Mesenchymal stem cell (in vitro differentiated cells and primary cell): ENCODE measurements at regions not wholly inside any gene's neighbourhood (a gene's known extent, or its start where the extent isn't known, plus 50 kb on each side); places are given as distances from the start of the nearest gene placed in this dataset.

Experiments used
- DNase-seq: peaks from one replicate; pipeline ENCODE4 v3.0.0-alpha.2; 2013
- H2AFZ ChIP-seq: one replicate; pipeline ENCODE4 v1.6.1; 2013; ENCODE audit warnings: low read depth, mild to moderate bottlenecking, control low read depth, inconsistent platforms, low read length, moderate library complexity
- H2AK5ac ChIP-seq: 2 replicates; pipeline ENCODE4 v1.6.1; 2013; ENCODE audit warnings: low read length, moderate library complexity, mild to moderate bottlenecking, inconsistent platforms; ENCODE audit not compliant: severe bottlenecking
- H2BK120ac ChIP-seq: one replicate; pipeline ENCODE4 v1.6.1; 2013; ENCODE audit warnings: low read depth, mild to moderate bottlenecking, inconsistent platforms, low read length, moderate library complexity
- H2BK12ac ChIP-seq, 2 experiments: one replicate each; pipeline ENCODE4 v1.6.1; 2013; ENCODE audit warnings: inconsistent platforms in 2 of 2, low read length in 2 of 2, mild to moderate bottlenecking in 2 of 2, moderate library complexity in 2 of 2, control low read depth in 1 of 2
- H2BK15ac ChIP-seq: one replicate; pipeline ENCODE4 v1.6.1; 2013; ENCODE audit warnings: mild to moderate bottlenecking, low read depth, inconsistent platforms; ENCODE audit not compliant: poor library complexity, severe bottlenecking
- H2BK5ac ChIP-seq: 2 replicates; pipeline ENCODE4 v1.6.1; 2013; ENCODE audit warnings: low read depth, mild to moderate bottlenecking, low read length, control low read depth, inconsistent platforms; ENCODE audit not compliant: poor library complexity, severe bottlenecking
- H3K14ac ChIP-seq, 2 experiments: one replicate each; pipeline ENCODE4 v1.6.1; 2013; ENCODE audit warnings: inconsistent platforms in 2 of 2, low read length in 2 of 2, control low read depth in 1 of 2, mild to moderate bottlenecking in 1 of 2, moderate library complexity in 1 of 2
- H3K18ac ChIP-seq, 2 experiments: one replicate each; pipeline ENCODE4 v1.6.1; 2013; ENCODE audit warnings: inconsistent platforms in 2 of 2, low read length in 2 of 2, control low read depth in 1 of 2, low read depth in 1 of 2, mild to moderate bottlenecking in 1 of 2
- H3K23ac ChIP-seq, 2 experiments: one replicate each; pipeline ENCODE4 v1.6.1; 2013; ENCODE audit warnings: inconsistent platforms in 2 of 2, low read length in 2 of 2, mild to moderate bottlenecking in 2 of 2, moderate library complexity in 2 of 2, control low read depth in 1 of 2
- H3K27ac ChIP-seq: 2 replicates; pipeline ENCODE4 v1.5.1; 2013; ENCODE audit warnings: mild to moderate bottlenecking, moderate library complexity, low read length, control low read depth, inconsistent platforms; ENCODE audit not compliant: poor library complexity, severe bottlenecking
- H3K27me3 ChIP-seq, 2 experiments: 2 replicates each; pipeline versions ENCODE4 v1.6.1 to v1.7.0; 2013; ENCODE audit warnings: low read length in 2 of 2, mild to moderate bottlenecking in 2 of 2, moderate library complexity in 2 of 2, control low read depth in 1 of 2, inconsistent platforms in 1 of 2; ENCODE audit not compliant: control insufficient read depth in 1 of 2, insufficient read depth in 1 of 2
- H3K36me3 ChIP-seq, 2 experiments: 2 replicates each; pipeline versions ENCODE4 v1.6.1 to v1.7.0; 2013; ENCODE audit warnings: low read length in 2 of 2, control low read depth in 1 of 2, inconsistent platforms in 1 of 2, low read depth in 1 of 2, mild to moderate bottlenecking in 1 of 2; ENCODE audit not compliant: insufficient read depth in 2 of 2, control insufficient read depth in 1 of 2
- H3K4ac ChIP-seq, 2 experiments: one replicate each; pipeline ENCODE4 v1.6.1; 2013; ENCODE audit warnings: inconsistent platforms in 2 of 2, low read length in 2 of 2, mild to moderate bottlenecking in 2 of 2, moderate library complexity in 2 of 2, control low read depth in 1 of 2, low read depth in 1 of 2
- H3K4me1 ChIP-seq: 2 replicates; pipeline ENCODE4 v1.6.1; 2013; ENCODE audit warnings: low read depth, low read length, control low read depth; ENCODE audit not compliant: control insufficient read depth, insufficient read depth
- H3K4me2 ChIP-seq: 2 replicates; pipeline ENCODE4 v1.6.1; 2013; ENCODE audit warnings: low read length, mild to moderate bottlenecking, inconsistent platforms; ENCODE audit not compliant: poor library complexity, severe bottlenecking
- H3K4me3 ChIP-seq, 2 experiments: 2 replicates each; pipeline versions ENCODE4 v1.5.1 to v1.7.0; 2013; ENCODE audit warnings: low read length in 2 of 2, mild to moderate bottlenecking in 2 of 2, control low read depth in 1 of 2, low read depth in 1 of 2; ENCODE audit not compliant: insufficient read depth in 1 of 2
- H3K79me1 ChIP-seq: replicated peaks from 2 replicates; pipeline ENCODE4 v1.6.1; 2013; ENCODE audit warnings: mild to moderate bottlenecking, control low read depth, low read length, inconsistent platforms; ENCODE audit not compliant: poor library complexity, severe bottlenecking
- H3K9ac ChIP-seq: 2 replicates; pipeline ENCODE4 v1.7.0; 2013; ENCODE audit warnings: mild to moderate bottlenecking, low read length, moderate library complexity
- H3K9me3 ChIP-seq: 2 replicates; pipeline ENCODE4 v1.7.0; 2013; ENCODE audit warnings: mild to moderate bottlenecking, low read length; ENCODE audit not compliant: control insufficient read depth
- H4K8ac ChIP-seq: one replicate; pipeline ENCODE4 v1.6.1; 2013; ENCODE audit warnings: inconsistent platforms, mild to moderate bottlenecking, low read length, moderate library complexity
- H4K91ac ChIP-seq: one replicate; pipeline ENCODE4 v1.6.1; 2013; ENCODE audit warnings: mild to moderate bottlenecking, low read length, inconsistent platforms
- WGBS: methylation state at CpG from one replicate; pipeline ENCODE4 v1.1.7; 2013; ENCODE audit warnings: mixed read lengths; 5-methylcytosine and 5-hydroxymethylcytosine counted together

DNA sequence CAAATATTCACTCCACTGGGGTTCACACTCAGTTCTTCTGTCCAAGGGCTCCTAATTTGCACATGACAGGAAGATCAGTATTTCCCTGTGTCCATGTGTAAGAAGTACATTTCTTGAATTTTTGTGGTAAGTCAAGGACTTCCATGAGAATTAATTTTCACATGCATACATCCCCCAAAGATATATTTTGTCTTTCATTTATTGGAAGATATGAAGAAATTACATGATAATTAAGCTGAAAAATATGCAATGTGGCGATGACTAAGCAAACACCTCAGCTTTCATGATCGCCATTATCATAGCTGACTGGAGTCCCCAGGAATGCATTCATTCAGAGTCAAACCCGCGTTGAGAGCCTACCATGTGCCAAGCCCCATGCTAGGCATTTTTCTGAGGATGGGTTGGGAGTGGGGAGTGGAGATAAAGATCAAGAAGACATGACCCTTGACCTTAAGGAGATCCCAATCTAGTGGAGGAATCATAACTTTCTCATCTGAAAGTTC is 104.6 kb upstream of the F3 start:
- no peak overlapping the region for H2BK120ac ChIP-seq
- H3K14ac ChIP-seq, result peak overlapping the region in 1 of 2 experiments; percentile 38
- WGBS, result 10% methylated on average over 4 of the region's 4 CpGs
- no peaks in the 10 kb centered on the region for H3K79me1 ChIP-seq
- no peak overlapping the region for H3K4me2 ChIP-seq
- H4K91ac ChIP-seq, result peak overlapping the region; percentile 64
- H2BK5ac ChIP-seq, result peak overlapping the region; percentile 11
- peak; percentile 53 for DNase-seq
- peak overlapping the region; percentile 93 for H2AK5ac ChIP-seq
- H3K4me3 ChIP-seq, result no peak overlapping the region
- H3K23ac ChIP-seq, result no peak overlapping the region
- peak overlapping the region; percentile 47 for H3K27ac ChIP-seq
- no peak overlapping the region for H2AFZ ChIP-seq
- peak overlapping the region; percentile 85 to 96 for H3K18ac ChIP-seq
- H4K8ac ChIP-seq, result peak overlapping the region; percentile 91
- H3K9me3 ChIP-seq, result no peaks in the 10 kb centered on the region
- H3K4me1 ChIP-seq, result peaks cover 10% of the 10 kb centered on the region
- peak overlapping the region in 1 of 2 experiments; percentile 86 for H3K4ac ChIP-seq
- peaks cover 0 to 5% of the 10 kb centered on the region in 2 experiments for H3K36me3 ChIP-seq
- H2BK15ac ChIP-seq, result peak overlapping the region; percentile 32
- H3K27me3 ChIP-seq, result no peaks in the 10 kb centered on the region
- peak overlapping the region; percentile 89 to 97 for H2BK12ac ChIP-seq
- no peak overlapping the region for H3K9ac ChIP-seq

DNA sequence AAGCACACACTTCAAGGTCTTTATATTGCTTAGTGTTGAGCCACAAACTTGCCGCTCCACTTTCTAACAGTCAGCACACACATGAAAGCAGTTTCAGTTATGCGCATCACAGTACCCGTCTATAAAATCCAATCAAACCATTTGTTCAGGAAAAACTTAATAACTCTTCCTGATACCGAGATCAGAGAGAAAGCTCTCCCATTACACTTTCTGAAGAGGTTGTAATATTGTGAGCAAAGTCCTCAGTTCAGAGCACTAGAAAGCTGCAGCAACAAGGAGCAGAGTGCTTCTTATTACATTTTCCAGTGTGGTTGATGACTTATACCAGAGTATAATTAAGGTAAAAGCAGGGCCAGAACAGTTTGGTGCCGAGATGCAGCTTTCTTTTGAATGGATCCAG is 102.8 kb upstream of the F3 start:
- WGBS, result 97% methylated on average over 5 of the region's 5 CpGs
- H3K4me2 ChIP-seq, result no peak overlapping the region
- no peak overlapping the region for H3K18ac ChIP-seq
- H3K4ac ChIP-seq, result peak overlapping the region in 1 of 2 experiments; percentile 1
- H2AK5ac ChIP-seq, result no peak overlapping the region
- no peak overlapping the region for H3K23ac ChIP-seq
- H2BK12ac ChIP-seq, result peak overlapping the region in 1 of 2 experiments; percentile 23
- peaks cover 10% of the 10 kb centered on the region for H3K4me1 ChIP-seq
- peaks cover 8% of the 10 kb centered on the region for H3K9me3 ChIP-seq
- DNase-seq, result no peak
- no peak overlapping the region for H2BK15ac ChIP-seq
- H3K4me3 ChIP-seq, result no peak overlapping the region
- no peak overlapping the region for H2BK120ac ChIP-seq
- no peak overlapping the region for H2BK5ac ChIP-seq
- H3K14ac ChIP-seq, result no peak overlapping the region
- H3K79me1 ChIP-seq, result no peaks in the 10 kb centered on the region
- no peak overlapping the region for H3K9ac ChIP-seq
- peaks cover 0 to 5% of the 10 kb centered on the region in 2 experiments for H3K36me3 ChIP-seq
- no peak overlapping the region for H3K27ac ChIP-seq
- no peak overlapping the region for H4K8ac ChIP-seq
- H3K27me3 ChIP-seq, result no peaks in the 10 kb centered on the region
- H2AFZ ChIP-seq, result no peak overlapping the region
- no peak overlapping the region for H4K91ac ChIP-seq

DNA sequence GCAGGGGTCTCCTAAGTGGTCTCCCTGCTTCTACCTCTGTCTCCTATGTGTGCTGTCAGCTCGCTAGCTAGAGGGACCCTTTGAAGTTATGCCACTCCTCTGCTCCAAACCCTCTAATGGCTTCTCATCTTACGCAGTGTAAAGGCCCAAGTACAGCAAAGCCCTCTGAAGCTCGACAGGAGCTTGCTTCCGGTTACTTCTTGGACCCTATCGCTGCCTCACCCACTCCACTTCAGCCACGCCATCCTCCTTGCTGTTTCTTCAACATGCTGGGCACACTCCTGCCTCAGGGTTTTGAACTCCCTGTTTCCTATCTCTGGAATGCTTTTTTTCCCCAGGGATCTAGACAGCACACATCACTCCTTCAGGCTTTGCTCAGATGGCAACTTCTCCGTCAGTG is 102.3 kb upstream of the F3 start:
- no peak overlapping the region for H2AK5ac ChIP-seq

DNA sequence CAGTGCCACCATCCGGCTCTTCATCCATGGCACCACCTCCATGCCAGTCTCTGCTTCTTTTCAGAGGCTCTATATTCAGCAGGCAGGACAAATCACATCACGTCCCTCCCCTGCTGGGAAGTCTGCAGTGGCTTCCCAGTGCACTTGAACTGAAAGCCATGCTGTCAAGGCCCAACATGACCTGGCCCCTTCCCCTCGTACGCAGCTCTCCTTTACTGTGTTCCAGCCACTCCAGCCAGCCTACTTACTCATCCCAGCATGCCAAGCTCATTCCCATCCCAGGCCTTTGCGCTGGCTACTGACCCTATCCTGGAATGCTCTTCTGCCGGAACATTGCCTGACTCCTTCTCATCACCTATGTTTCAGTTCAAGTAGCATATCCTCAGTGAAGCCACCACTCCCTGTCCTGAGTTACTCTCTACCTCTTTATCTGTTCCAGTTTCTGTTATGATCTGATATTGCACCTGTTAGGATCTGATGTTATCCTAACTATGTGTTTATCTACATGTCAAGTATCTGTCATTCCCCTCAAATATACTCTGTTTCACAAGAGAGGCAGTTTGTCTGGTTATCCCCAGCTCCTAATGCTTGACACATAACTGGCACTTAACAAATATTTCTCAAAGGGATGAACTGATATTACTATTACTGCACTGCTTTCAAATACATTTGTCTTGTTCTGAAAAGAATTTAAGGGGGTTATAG is 101.2 kb upstream of the F3 start:
- H2AFZ ChIP-seq, result no peak overlapping the region
- no peak overlapping the region for H2BK5ac ChIP-seq
- H2BK15ac ChIP-seq, result no peak overlapping the region
- no peak overlapping the region for H4K8ac ChIP-seq
- no peak overlapping the region for H3K27ac ChIP-seq
- H3K36me3 ChIP-seq, result peaks cover 0 to 5% of the 10 kb centered on the region in 2 experiments
- H3K18ac ChIP-seq, result peak overlapping the region in 1 of 2 experiments; percentile 13
- peaks cover 8% of the 10 kb centered on the region for H3K9me3 ChIP-seq
- no peaks in the 10 kb centered on the region for H3K27me3 ChIP-seq
- H3K4me1 ChIP-seq, result peaks cover 7% of the 10 kb centered on the region
- H3K79me1 ChIP-seq, result no peaks in the 10 kb centered on the region
- no peak overlapping the region for H2AK5ac ChIP-seq
- peak overlapping the region; percentile 4 for H4K91ac ChIP-seq
- H2BK120ac ChIP-seq, result no peak overlapping the region
- peak overlapping the region; percentile 4 to 75 for H2BK12ac ChIP-seq
- H3K4me3 ChIP-seq, result no peak overlapping the region
- H3K4ac ChIP-seq, result peak overlapping the region; percentile 5 to 48
- DNase-seq, result no peak
- H3K14ac ChIP-seq, result no peak overlapping the region
- no peak overlapping the region for H3K9ac ChIP-seq
- no peak overlapping the region for H3K23ac ChIP-seq
- H3K4me2 ChIP-seq, result no peak overlapping the region
- 87% methylated on average over 6 of the region's 6 CpGs for WGBS

More for the DNA sequence above, 102.3 kb upstream of the F3 start:
- H3K27ac ChIP-seq, result no peak overlapping the region
- peak overlapping the region in 1 of 2 experiments; percentile 3 for H3K4ac ChIP-seq
- H4K8ac ChIP-seq, result peak overlapping the region; percentile 69
- H2BK120ac ChIP-seq, result peak overlapping the region; percentile 45
- no peaks in the 10 kb centered on the region for H3K79me1 ChIP-seq
- no peak overlapping the region for H2BK5ac ChIP-seq
- no peak for DNase-seq
- no peak overlapping the region for H3K4me3 ChIP-seq
- H3K4me1 ChIP-seq, result peaks cover 10% of the 10 kb centered on the region
- no peak overlapping the region for H3K9ac ChIP-seq
- H3K14ac ChIP-seq, result no peak overlapping the region
- H3K23ac ChIP-seq, result no peak overlapping the region
- peak overlapping the region; percentile 25 to 50 for H3K18ac ChIP-seq
- peak overlapping the region; percentile 15 for H4K91ac ChIP-seq
- peaks cover 0 to 5% of the 10 kb centered on the region in 2 experiments for H3K36me3 ChIP-seq
- H3K4me2 ChIP-seq, result no peak overlapping the region
- 96% methylated on average over 6 of the region's 7 CpGs for WGBS
- no peaks in the 10 kb centered on the region for H3K27me3 ChIP-seq
- no peak overlapping the region for H2BK15ac ChIP-seq
- peak overlapping the region; percentile 2 to 82 for H2BK12ac ChIP-seq
- peaks cover 8% of the 10 kb centered on the region for H3K9me3 ChIP-seq
- H2AFZ ChIP-seq, result no peak overlapping the region
